Stimulated activated CD8-positive, alpha-beta memory T cell treated with anti-CD3 and anti-CD28 coated beads, Interleukin-4, amount 100 ng/mL, for 4 hours (primary cell): ENCODE measurements at regions not wholly inside any gene's neighbourhood (a gene's known extent, or its start where the extent isn't known, plus 50 kb on each side); places are given as distances from the start of the nearest gene placed in this dataset.

ENCODE experiments used
- DNase-seq, 2 donors: peaks; one replicate each; pipeline ENCODE4 v3.0.0-alpha.2; 2020; ENCODE audit warnings: low read depth in 2 of 2, low spot score in 1 of 2

DNA sequence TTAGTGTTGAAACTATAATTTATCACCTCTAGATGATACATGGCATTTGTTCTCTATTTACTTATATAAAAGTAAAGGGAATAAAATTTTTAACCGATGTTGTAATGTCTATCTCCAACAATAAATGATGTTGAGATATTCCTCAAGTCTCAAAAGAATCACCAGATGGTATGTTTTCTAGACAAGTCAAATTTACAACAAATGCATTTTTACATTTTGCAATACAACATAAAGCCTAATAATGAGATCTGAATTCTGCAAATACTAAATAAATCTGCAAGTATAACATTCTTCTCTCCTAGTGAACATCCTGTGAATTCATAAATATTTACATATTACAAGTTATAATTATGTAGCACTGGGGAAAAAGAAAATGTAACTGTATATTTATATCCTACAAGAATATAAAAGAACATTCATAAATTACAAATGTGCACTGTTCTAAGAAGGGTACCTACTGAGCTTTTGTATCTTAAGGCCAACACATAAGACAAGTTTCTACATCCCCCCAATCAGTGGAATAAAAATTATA lies 1504.4 kb upstream of the ZEB2 start:
- no peak for DNase-seq

DNA sequence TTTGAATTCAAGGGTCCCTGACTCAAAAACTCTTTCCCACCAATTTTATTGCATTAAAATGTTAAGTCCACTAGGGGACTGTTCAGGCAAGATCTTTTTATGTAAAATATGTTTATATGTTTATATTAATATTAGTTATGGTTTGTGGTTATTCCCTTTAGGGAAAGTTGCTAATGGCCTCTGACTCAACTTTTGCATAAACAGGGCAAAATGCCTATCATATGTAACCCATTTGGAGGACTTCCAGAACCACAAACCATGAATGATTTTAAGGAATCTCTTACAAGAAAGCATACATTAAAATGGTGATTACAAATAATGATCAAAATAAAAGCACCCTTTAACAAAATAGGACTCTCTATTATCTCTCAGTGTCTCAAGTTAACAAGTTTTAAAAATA lies 1484.5 kb upstream of the ZEB2 start:
- DNase-seq, result no peak

DNA sequence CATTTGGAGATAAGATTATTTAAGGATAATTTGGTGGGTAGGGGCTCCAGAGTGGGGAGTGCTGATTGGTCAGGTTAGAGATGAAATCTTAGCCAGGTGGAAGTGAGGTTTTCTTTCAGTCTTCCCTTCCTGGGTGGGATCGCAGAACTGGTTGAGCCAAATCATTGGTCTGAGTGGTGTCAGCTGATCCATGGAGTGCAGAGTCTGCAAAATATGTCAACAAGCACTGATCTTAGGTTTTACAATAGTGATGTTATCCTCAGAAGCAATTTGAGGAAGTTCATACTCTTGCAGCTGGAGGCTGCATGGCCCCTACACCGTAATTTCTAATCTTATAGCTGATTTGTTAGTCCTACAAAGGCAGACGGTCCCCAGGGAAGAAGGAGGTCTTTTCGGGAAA lies 1483.4 kb upstream of the ZEB2 start:
- no peak for DNase-seq

DNA sequence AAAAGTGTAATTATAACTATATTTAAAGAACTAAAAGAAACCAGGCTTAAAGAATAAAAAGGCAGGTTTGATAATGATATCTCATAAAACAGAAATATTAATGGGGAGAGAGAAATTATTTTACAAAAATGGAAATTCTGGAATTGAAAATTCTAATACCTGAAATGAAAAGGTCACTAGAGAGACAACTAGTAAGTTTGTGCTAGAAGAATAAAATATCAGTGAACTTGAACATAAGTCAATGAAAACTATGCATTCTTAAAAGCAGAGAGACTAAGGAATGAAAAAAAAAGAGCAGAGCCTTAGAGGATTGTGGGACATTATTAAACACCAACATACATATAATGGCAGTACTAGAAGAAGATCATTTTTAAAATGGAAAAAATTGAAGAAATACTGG lies 1475.0 kb upstream of the ZEB2 start:
- no peak for DNase-seq

DNA sequence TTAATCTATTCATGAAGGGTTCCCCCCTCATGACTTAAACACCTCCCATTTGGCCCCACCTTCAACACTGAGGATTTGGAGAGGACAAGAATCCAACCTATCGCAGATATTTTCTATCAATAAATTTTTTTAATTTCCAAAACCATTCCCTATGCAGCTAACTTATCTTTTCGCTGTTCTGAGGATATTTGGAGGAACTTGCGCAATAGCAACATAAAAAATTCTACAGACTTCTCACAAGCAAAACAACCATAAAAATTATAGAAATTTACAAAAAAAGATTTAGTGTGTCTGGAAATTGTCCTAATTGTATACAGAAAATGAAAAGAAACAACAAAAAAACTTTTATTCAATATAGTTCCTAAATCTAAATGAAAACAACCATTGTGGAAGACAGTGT lies 1472.7 kb upstream of the ZEB2 start:
- DNase-seq, result no peak

DNA sequence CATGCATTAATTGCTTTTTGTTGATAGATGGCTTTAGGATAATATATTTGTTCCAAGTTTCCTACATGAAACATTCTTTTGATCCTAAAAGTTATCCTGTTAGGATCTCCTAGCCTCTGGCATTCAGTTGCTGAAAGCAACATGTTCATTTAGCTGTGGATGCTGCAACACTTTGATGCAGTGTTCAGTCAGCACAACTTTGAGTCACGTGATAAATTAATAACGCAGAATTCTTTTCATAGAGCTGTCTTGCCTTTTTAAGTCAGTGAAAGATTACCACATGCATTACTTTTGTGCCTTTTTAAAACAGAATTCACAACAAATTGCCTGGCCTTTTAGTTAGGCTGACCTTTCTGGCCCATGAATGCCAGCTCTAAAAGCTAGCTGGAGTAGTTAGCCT lies 1467.9 kb upstream of the ZEB2 start:
- DNase-seq, result no peak

DNA sequence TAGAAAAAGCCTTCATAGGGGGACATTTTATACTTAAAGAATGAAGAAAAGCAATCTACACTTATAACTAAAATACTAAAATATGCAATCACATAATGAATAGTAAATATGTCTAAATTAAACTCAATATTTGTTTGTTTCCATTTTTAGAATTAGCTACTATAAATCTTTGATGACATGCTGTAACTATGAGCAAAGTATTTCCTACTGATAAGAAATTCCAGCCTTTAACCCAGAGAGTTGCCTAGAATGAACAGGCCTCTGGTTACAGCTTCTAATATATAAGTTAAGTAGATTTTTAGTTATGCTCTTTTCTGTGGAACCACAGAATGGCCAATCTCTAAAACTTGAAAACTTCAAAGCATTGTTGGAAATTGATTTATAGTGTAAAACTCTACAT lies 1465.6 kb upstream of the ZEB2 start:
- DNase-seq, result no peak

DNA sequence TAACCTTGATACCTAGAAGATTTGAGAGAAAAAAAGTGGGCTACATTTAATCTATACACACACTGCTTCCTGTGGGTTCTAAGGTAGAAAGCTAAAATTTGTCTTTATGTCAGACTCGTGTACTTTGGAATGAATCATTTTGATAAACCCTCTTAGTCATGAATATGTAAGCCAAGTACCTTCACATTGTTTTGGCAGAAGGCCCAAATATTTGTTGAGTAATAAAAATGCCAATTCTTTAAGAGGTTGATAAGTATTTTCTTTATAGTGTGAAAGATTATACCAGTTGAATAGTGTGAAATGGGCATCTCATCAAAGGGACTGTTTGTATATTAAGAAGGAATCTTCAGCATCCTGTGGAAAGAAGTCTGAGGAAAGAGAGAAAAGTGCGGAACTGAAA lies 1464.7 kb upstream of the ZEB2 start:
- no peak for DNase-seq

DNA sequence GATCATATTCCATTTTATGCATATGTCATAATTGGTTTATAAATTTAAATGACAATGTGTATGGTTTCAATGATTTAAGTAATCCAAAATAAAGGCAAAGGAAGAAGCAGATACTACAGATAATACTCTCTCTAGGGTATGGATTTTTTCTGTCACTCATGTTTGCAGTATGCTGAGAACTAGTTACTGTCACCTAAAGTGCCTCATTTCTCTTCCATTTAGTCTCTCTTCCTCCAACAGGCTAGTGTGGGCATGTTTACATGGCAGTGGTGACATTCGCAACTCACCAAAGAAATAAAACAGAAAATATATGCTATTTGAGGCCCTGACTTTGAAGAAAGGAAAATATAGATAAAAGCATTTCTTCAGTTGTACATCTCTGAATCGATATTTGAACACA lies 1460.4 kb upstream of the ZEB2 start:
- no peak for DNase-seq

DNA sequence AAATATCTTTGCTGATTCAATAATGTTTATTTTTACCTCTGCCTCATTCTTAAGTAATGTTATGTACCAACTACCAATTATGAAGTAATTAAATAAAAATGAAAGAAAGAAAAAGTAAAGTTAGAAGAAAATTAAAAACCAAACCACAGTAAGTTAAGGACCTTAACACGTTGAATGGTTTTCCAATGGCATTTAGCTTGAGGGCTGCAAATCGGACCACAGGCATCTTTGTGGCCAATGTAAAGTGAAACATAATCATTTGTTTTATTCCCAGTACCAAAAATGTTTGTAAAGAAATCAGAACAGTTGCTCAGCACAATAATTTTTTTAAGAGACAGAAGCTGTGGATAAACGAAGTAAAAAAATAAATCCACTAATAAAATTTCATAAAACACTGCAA lies 1455.5 kb upstream of the ZEB2 start:
- DNase-seq, result no peak

DNA sequence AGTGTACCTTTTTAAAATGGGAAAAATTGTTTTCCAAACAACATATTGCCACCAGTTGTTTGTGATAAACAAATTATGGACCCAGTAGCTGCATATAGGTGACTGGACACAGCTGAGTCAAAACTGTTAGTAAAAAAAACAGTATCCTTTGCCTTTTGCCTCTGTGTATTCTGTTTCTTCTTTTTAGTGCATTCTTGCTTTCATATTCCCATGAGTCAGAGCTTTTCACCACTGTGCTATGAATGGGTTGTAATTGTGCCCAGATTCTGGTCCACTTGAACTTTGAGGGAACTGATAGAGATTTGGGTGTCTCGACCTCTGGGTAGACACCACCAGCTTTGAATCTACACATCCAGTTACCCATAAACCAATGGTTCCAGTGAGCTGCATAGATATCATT lies 1441.9 kb upstream of the ZEB2 start:
- DNase-seq, result no peak

DNA sequence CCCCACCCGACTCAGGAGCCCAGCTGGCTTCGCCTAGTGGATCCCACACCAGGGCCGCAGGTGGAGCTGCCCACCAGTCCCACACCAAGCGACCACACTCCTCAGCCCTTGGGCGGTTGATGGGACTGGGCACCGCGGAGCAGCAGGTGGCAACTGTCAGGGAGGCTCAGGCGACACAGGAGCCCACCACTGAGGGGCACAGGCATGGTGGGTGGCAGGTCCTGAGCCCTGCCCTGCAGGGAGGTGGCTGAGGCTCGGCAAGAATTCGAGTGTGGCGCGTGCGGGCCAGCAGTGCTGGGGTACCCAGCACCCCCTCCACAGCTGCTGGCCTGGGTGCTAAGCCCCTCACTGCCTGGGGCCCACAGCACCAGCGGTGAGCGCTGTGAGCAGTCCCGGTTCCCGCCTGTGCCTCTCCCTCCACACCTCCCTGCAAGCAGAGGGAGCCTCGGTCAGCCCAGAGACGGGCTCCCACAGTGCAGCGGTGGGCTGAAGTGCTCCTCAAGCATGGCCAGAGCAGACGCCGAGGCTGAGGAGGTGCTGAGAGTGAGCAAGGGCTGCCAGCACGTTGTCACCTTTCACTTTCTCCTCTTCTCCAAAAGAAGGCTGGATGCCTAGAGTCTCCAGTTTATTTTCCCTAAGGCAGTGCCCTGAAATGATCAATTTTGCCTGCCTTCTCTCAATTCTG lies 1440.7 kb upstream of the ZEB2 start:
- no peak for DNase-seq

DNA sequence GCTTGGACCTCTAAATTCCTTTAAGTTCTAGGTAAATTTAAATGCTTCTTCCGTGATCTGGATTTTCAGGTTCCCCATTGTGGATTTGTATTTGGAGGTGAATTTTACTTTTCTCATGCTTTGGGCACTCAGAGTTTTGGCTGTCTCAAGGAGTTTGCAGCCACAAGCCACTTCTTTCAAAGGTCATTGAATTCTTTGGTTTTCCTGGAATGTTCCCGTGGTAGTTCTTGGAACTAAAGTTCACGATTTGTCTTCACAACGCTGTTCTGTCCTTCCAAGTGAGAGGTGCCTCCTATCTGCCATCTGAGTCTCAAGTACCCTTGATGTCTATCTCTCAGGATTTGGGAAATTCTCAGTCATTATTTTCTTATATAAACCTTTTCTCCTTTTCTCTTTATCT lies 1438.7 kb upstream of the ZEB2 start:
- no peak for DNase-seq

DNA sequence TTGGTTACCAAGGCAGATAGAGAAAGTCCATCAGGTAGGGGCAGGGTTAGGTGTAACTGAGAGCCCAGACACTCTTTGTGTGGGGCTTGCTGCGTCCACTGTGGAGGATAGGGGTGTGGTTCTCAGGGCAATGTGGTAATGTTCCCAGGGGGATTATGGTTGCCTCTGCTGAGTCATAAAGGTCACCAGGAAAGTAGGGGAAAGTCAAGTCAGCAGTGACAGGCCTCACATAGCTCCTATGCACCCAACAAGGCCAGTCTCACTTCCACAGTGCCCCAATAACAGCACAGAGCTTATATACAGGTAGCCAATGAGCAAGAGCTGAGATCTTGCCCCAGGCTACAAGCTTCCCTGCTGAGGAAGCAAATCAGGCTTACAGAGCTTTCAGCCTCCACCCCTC lies 1438.0 kb upstream of the ZEB2 start:
- no peak for DNase-seq

DNA sequence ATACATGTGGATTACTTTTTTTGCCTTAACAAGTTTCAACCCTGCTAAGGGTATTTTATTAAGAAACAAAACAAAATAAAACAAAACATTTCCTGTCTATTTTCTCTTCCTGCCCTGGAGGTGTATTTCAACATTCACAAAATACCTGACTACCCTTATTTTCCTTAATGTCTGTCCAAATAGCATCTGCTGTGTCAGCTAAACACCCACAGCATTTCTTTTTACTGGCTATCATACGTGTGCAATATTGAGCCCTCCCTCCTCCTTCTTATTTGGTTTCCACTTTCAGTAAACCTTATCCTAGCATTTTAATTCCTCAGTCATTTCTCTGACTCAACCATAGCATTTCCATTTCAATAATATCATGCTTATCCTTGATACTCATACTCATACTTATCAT lies 1420.0 kb upstream of the ZEB2 start:
- DNase-seq, result no peak

DNA sequence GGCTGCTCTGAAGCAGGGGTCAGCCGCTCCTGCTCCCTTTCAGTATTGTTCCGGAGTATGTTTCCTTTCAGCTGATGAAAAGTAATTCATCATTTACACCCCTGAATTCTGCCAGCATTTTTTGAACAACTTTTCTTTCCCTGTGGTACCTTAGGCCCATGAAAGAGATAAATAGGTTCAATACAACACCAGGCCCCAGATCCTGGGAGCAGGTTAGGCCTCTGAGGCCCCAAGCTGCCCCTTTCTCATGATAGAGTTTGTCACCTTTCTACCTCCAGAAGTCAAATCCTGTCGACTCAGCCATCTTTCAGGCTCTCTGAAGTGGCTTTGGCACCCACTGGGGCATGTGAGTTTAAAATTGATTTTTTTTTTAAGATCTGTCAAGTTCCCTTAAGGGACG lies 1415.1 kb upstream of the ZEB2 start:
- DNase-seq, result no peak

DNA sequence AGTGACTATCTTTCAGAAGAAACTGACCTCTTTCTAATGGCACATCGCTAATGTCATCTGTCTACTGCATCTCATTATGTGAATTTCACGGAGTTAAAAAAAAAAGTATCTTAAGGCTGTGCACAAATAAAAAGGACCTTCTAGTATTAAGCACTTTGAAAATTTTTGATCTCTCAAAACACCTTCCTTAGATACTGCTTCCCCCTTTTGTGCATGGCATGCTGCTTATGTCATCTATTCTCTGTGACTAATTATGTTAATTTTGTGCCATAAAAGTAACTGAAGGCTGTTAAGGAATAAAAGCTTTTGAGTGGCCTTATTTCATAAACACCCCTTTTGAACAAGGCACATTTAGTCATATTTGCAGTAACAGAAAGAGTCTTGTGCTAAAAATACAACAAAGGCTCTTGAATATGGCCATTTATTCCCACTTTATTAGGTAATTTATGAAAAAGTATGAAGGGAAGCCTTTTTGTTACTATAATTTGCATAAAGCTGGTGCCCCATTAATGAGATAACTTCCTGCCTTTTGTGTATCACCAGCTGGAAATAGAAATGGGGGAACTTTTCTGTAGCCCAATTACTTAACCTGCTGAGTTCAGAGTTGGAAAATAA lies 1412.0 kb upstream of the ZEB2 start:
- DNase-seq, result no peak

DNA sequence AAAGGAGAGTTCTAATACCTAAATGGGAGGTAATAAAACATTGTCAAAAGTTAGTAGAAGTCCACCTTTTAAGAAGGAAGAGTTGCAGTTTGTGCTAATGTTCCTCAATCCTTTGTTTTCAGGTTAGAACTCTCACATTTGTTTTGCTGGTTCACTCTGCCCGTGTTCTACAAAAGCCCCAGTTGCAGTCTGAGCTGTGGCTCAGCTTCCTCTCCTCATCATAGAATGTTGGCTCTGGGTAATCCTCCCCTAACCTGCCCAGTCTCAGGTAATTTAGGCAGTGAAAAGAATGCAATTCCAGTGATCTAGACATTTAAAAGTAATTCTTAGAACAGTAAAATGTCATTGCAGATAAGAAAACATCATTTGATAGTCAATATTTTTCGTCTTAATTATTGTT lies 1410.4 kb upstream of the ZEB2 start:
- no peak for DNase-seq

DNA sequence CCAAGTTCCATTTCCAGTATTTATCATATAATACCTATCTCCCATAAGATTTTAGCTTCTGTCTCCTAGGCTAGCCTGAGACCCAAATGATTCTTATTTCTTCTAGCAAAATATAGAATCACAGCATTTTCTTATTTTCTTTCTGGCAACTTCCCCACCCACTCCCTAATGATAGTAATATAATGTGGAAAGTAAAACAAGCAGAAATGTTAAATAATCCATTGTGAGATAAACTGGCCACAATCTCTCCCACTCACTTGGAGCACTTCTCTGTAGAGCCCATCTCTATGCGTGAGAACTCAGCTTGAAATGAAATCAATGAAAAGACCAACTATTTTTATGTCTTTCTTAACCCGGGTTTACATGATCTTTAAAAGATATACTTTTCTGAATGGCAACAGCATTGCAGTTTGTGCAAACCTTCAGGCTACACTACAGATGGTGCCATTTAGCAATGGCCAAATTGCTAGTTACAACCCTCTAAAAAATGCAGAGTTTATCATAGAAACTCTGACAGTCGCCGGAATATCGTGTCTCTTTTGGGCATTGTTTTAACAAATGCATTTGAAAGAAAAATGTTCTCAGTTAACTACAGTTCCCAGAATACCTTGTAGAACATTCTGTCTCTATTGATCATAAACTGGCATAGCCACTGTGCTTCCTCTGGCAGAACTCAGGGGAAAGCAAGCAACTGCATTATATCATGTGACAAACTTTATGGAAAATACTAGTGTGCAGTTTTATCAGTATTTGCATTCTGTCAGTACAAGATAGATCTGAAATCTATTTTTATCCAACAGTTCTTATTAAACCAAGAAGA lies 1407.4 kb upstream of the ZEB2 start:
- no peak for DNase-seq

DNA sequence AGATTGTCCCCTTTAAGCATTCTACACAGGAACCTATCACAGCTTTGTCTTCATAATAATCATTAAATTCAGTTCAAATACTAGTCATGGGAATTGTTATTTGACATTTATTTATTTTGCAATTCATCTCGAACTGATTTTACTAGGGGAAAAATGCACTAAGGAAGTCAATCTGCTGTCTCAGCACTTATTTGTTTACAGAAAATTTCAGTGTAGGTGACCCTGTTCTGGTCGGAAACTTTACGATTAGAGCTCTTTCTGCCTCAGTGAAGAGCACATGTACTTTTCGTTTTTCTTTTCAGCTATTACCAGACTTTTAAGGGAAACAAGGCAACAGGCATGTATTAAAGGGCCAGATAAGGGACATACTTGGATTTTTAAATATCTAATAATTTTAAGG lies 1405.7 kb upstream of the ZEB2 start:
- no peak for DNase-seq

DNA sequence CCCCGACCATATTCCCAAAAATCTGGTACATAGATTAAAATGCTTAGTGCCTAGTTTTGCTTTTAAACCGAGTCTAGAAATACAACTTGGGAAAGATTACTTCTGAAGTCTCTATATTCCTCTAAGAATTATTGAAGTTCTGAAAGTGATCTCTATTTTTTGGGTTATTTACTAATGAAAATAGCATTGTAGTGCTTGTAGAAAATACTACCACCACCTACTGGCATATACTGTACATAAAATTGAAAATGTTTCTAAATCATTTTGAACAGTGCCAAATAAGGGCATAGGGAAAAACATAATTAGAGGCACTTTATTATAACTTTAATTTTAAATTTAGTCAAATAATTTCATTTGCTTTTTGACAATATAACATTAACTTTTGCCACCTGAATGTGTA lies 1399.6 kb upstream of the ZEB2 start:
- no peak for DNase-seq

DNA sequence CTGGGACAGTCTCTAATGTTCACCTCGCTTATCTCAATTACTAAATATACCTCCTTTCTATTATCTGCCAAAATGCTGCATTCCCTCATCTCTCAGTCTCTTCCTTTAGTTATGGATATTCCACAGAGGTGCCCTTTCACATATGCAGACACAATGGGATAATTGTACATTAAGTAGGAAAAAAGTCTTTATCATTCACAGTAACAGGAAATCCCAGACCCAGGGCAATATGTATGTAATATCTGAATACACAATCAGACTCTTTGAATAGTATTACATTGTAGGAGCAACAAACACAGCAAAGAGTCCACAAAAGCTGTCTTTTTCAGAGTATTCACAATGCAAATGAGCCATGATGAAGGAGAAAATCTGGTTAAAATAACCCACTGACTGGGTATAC lies 1399.0 kb upstream of the ZEB2 start:
- DNase-seq, result no peak
